ENCODE measurements at regions not wholly inside any gene's neighbourhood (a gene's known extent, or its start where the extent isn't known, plus 50 kb on each side); places are given as distances from the start of the nearest gene placed in this dataset.
"Not testable (repeated sequence)": the region's sequence is repeated elsewhere in the genome, so short reads cannot be mapped to it uniquely, and the experiment has no call there.

GRCh38 chr10:94240491-94240890 is 122.2 kb downstream of the NOC3L start:
- in situ Hi-C loops (cut with HindIII; ENCODE audit: low pct_ligation_motif_present, low pct_unique_long_range_greater_than_20kb, low sequenced_read_pairs), result no loop called here
- DNase-seq, result no peak

GRCh38 chr10:94240901-94241300 is 121.8 kb downstream of the NOC3L start:
- in situ Hi-C loops (cut with HindIII; ENCODE audit: low pct_ligation_motif_present, low pct_unique_long_range_greater_than_20kb, low sequenced_read_pairs), result no loop called here
- no peak for DNase-seq

- in situ Hi-C loops (cut with HindIII; ENCODE audit: low pct_ligation_motif_present, low pct_unique_long_range_greater_than_20kb, low sequenced_read_pairs), result no loop called here
- no peak for DNase-seq
These were observed 111.6 kb downstream of the NOC3L start for GRCh38 chr10:94251098-94251497.

- no peak for DNase-seq
- in situ Hi-C loops (cut with HindIII; ENCODE audit: low pct_ligation_motif_present, low pct_unique_long_range_greater_than_20kb, low sequenced_read_pairs), result no loop called here
These were observed 111.2 kb downstream of the NOC3L start for GRCh38 chr10:94251568-94251967.

- DNase-seq; in situ Hi-C loops (cut with HindIII; ENCODE audit: low pct_ligation_motif_present, low pct_unique_long_range_greater_than_20kb, low sequenced_read_pairs): not testable (repeated sequence)
These were observed 105.3 kb downstream of the NOC3L start for GRCh38 chr10:94257407-94257806.

DNA sequence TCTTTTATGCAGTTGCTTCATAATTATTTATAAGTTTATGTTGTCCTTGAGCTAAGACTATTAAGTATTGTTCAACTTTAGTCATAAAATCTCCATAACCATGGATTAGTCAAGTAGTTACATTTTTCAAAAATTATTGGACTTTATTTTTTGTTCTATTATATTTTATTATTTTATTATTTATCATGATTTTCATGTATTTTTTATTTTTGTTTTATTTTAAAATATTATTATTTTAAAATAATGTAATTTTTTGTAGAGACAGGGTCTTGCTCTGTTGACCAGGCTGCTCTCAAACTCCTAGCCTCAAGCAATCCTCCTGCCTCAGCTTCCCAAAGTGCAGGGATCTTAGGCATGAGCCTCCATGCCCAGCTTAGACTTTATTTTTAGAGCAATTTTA is 102.3 kb downstream of the NOC3L start:
- no peak for DNase-seq
- in situ Hi-C loops (cut with HindIII; ENCODE audit: low pct_ligation_motif_present, low pct_unique_long_range_greater_than_20kb, low sequenced_read_pairs), result no loop called here

DNA sequence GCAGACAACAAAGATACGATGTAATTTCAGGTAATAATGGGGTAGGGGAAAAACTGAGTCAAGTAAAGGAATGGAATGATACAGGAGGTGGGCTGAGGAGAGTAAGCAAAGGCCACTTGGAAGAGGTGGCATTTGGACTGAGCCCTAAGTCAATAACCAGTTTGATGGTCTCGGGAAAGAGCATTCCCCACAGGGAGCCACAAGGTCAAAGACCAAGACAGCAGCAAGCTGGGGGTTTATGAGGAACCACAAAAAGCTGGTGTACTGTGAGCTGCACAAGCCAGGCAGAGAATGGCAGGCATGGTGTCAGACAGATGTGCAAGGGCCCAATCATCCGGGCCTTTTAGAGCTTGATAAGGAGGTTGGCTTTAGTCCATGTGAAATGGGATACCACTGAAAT is 98.7 kb downstream of the NOC3L start:
- no peak for DNase-seq
- in situ Hi-C loops (cut with HindIII; ENCODE audit: low pct_ligation_motif_present, low pct_unique_long_range_greater_than_20kb, low sequenced_read_pairs), result no loop called here

DNA sequence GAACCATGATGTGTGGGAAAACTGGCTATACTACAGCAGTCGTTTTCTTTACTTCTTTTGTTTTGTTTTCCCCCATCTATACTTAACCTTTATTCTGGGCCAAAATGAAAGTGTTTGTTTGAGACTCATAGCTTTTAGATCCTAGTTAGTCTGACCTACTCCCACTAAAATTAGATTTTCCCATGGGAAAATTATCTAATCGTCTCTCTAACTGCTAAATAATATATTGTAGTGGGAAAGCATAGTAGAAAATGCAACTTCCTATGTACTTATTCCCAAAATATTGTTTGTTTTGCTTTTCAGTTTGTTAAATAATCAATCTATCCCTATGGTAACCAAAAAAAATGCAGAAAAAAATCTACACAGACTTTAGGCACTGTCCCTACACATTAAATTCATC is 96.6 kb downstream of the NOC3L start:
- in situ Hi-C loops (cut with HindIII; ENCODE audit: low pct_ligation_motif_present, low pct_unique_long_range_greater_than_20kb, low sequenced_read_pairs), result no loop called here
- DNase-seq, result no peak

DNA sequence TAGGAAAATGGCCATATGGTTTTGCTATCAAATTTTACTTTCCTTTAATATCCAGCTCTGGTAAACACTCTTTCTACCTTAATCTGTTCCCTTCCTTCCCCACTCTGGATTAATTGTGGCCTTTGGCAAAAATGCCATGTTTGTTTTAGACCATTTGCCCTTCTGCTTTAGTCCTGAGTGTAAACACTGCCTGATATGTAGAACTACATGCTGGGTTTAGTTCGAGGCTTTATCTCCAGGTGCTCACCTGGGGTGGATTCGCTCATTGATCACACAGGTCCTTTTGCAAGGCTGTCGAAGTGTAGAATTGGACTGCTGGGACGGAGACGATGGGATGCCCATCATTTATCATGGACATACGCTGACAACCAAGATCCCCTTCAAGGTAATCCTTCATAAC is 94.1 kb downstream of the NOC3L start:
- in situ Hi-C loops (cut with HindIII; ENCODE audit: low pct_ligation_motif_present, low pct_unique_long_range_greater_than_20kb, low sequenced_read_pairs), result no loop called here
- DNase-seq, result no peak

DNA sequence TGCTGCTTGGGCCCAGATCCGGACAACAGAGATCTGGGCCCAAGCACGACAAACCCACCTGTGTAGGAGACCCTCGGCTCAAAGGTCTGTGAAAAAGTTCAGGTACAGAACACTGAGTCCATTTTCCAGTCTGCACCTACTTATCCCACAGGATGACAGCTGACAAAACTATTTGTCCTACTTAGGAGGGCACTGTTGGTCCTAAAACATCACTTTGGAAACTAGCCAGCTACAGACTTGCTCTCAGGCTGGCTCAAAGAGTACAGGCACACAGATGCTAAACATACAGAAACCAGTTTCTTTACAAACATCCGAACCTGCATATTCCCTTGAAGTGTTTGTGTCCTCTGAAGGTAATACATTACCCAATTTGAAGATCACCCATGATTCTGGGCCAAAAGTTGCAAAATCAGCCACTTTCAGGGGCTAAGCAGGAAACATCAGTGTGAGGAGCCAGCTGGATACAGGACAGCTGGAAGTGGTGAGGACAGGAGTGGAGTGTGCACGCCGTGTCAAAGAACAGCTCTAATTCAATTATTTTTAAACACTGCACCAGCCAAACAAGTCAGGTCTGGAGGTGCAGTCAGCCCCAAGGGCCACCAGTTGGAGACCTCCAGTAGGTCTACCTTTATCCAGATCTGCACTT is 88.5 kb downstream of the NOC3L start:
- no peak for DNase-seq
- in situ Hi-C loops (cut with HindIII; ENCODE audit: low pct_ligation_motif_present, low pct_unique_long_range_greater_than_20kb, low sequenced_read_pairs), result no loop called here

- no peak for DNase-seq
- in situ Hi-C loops (cut with HindIII; ENCODE audit: low pct_ligation_motif_present, low pct_unique_long_range_greater_than_20kb, low sequenced_read_pairs), result no loop called here
These were observed 86.6 kb downstream of the NOC3L start for GRCh38 chr10:94276140-94276539.

GRCh38 chr10:94277450-94277849 is 85.3 kb downstream of the NOC3L start:
- no peak for DNase-seq
- in situ Hi-C loops (cut with HindIII; ENCODE audit: low pct_ligation_motif_present, low pct_unique_long_range_greater_than_20kb, low sequenced_read_pairs), result no loop called here

DNA sequence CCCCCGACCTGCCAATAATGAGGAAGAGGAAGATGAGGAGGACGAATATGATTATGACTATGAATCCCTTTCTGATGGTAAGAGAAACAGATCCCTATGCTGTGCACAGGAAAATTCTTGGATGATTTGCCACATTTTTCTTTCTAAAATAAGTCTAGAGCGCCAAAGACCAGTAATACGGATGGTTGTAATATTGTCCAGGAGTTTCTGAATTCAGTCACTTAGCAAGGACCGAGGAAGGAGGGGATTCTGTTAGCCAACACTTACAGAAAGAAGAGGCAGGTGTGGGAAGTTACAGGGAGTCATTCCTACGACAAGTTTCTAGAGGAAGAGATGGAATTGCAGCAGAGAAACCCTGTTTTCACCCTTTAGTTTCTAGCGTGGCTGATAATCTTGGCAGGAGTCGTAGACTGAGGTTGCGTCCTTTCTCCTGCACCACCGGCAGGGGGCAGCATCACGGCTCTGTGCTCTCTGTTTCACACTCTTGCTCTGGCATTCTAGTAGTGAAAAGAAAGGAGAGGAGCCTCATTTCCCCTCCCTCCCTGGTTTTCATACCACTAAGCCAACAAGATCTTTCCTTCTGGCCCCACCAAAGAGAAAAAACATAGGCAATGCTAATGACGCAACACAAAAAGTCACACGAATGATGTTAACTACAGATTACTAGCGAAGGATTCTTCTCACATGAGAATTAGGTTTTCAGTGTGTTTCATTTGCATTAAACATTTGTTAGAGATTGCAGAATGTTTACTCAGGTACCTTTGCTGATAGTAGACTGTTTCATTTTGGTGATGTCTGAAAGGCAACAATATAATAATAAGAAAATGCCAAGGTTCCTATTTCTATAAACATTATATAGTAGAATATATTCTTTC is 82.7 kb downstream of the NOC3L start:
- in situ Hi-C loops (cut with HindIII; ENCODE audit: low pct_ligation_motif_present, low pct_unique_long_range_greater_than_20kb, low sequenced_read_pairs), result no loop called here
- peak; percentile 52 for DNase-seq

- in situ Hi-C loops (cut with HindIII; ENCODE audit: low pct_ligation_motif_present, low pct_unique_long_range_greater_than_20kb, low sequenced_read_pairs), result no loop called here
- DNase-seq, result no peak
These were observed 81.1 kb downstream of the NOC3L start for GRCh38 chr10:94281654-94282053.

DNA sequence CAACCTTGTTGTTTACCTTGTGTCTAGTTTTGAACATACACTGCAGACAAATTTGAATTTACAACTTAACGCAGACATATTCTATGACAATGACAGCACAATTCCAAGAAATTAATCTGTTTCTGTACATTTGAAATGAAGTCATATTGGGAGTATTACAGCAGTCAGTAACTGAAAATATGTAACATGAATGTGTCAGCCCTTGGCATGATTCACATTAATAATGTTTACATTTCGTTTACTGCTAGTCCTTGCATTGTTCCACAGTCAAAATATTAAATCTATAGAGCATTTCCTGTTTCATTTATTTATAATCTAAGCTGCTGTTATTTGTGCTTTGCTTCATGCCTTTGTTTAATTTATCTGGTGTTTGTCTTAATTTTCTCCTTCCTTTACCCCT is 80.4 kb downstream of the NOC3L start:
- in situ Hi-C loops (cut with HindIII; ENCODE audit: low pct_ligation_motif_present, low pct_unique_long_range_greater_than_20kb, low sequenced_read_pairs), result no loop called here
- DNase-seq, result no peak
